ENCODE measurements at regions not wholly inside any gene's neighbourhood (a gene's known extent, or its start where the extent isn't known, plus 50 kb on each side); places are given as distances from the start of the nearest gene placed in this dataset.

GRCh38 chr4:154047733-154048132 is 258.9 kb upstream of the SFRP2 start (continued):
- TF ChIP-seq CHD7 (IDR thresholded peaks at IDR 0.05; ENCODE audit: insufficient replicate concordance, low read length) (no peak), RXRA (IDR thresholded peaks at IDR 0.05; ENCODE audit: insufficient read depth, low read depth, low read length) (no peak), YY1 (IDR thresholded peaks at IDR 0.05; ENCODE audit: low read depth, low read length) (no peak), BRCA1 (IDR thresholded peaks at IDR 0.05; ENCODE audit: low read depth, low read length) (no peak), POLR2A (IDR thresholded peaks at IDR 0.05; ENCODE audit: control extremely low read depth in 1 of 2, low read depth in 2 of 2, low read length in 2 of 2) (no peak), RAD21 (IDR thresholded peaks at IDR 0.05 in 1 of 2, conservative IDR thresholded peaks at IDR 0.05 in 1 of 2; ENCODE audit: low read depth in 2 of 2, low read length in 2 of 2) (no peak)

All from H1 (cell line).